ENCODE measurements at regions not wholly inside any gene's neighbourhood (a gene's known extent, or its start where the extent isn't known, plus 50 kb on each side); places are given as distances from the start of the nearest gene placed in this dataset.

DNA sequence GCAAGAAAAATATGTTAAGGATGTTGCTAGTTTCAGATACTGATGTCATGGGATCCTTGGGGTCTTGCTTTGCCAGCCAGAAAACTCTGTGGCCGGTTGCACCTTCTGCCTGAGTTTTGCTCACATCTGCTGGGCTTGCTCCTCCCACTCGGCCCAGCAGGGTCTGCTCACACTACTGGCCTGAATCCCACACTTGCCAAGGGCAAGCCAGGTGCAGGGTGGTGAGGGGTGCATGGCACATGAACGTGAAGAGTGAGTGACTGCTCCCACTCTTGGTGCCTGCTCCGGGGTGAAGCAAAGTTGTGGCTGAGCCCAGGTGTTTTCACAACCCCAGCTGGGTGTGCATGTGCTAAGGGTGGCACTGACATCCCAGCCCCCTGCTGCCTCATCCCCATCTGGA, 83.1 kb upstream of the STARD4 start:
- Histone ChIP-seq H3K36me3 (replicated peaks; ENCODE audit: low read depth, low read length) (no peaks in the 10 kb centered on the region), H3K4me3 (ENCODE audit: low read length) (no peak overlapping the region), H3K79me2 (ENCODE audit: low read length) (no peaks in the 10 kb centered on the region), H3K4me1 (ENCODE audit: low read length) (no peaks in the 10 kb centered on the region), H3K27me3 (ENCODE audit: low read depth, low read length) (no peaks in the 10 kb centered on the region), H4K20me1 (ENCODE audit: insufficient read depth, low read length) (no peaks in the 10 kb centered on the region), H3K9me3 (ENCODE audit: insufficient read depth, low read length) (no peaks in the 10 kb centered on the region), H3K9ac (ENCODE audit: low read length) (no peak overlapping the region), H3K27ac (ENCODE audit: low read length) (no peak overlapping the region), H3K4me2 (ENCODE audit: low read length) (no peak overlapping the region), H2AFZ (ENCODE audit: low read depth, low read length) (no peak overlapping the region)
- no peak for TF ChIP-seq EZH2phosphoT487 (IDR thresholded peaks at IDR 0.05; ENCODE audit: low read depth)
- TF ChIP-seq, protein P1, sequence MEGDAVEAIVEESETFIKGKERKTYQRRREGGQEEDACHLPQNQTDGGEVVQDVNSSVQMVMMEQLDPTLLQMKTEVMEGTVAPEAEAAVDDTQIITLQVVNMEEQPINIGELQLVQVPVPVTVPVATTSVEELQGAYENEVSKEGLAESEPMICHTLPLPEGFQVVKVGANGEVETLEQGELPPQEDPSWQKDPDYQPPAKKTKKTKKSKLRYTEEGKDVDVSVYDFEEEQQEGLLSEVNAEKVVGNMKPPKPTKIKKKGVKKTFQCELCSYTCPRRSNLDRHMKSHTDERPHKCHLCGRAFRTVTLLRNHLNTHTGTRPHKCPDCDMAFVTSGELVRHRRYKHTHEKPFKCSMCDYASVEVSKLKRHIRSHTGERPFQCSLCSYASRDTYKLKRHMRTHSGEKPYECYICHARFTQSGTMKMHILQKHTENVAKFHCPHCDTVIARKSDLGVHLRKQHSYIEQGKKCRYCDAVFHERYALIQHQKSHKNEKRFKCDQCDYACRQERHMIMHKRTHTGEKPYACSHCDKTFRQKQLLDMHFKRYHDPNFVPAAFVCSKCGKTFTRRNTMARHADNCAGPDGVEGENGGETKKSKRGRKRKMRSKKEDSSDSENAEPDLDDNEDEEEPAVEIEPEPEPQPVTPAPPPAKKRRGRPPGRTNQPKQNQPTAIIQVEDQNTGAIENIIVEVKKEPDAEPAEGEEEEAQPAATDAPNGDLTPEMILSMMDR (IDR thresholded peaks at IDR 0.05; ENCODE audit: low read depth, low read length): no peak

DNA sequence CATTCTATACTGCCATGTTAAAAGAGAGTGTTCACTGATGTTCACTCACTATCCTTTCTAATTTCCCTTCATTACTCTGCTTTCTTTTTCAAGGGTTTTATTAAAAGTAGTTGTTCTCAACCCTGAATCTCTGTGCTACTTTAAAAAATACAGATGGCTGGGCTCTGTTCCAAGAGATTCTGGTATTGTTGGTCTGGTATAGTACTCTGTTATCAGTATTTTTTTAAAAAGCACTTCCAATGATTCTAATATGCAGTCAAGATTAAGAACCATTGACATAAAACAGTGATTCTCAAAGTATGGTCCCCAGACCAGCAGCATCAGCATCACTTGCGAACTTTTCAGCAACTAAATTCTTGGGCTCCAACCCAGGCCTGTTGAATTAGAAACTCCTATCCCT, 77.0 kb upstream of the STARD4 start:
- H3K9ac ChIP-seq (ENCODE audit: low read length): no peak overlapping the region
- no peaks in the 10 kb centered on the region for H3K36me3 ChIP-seq (replicated peaks; ENCODE audit: low read depth, low read length)
- no peak overlapping the region for H2AFZ ChIP-seq (ENCODE audit: low read depth, low read length)
- H3K79me2 ChIP-seq (ENCODE audit: low read length): no peaks in the 10 kb centered on the region
- H3K27me3 ChIP-seq (ENCODE audit: low read depth, low read length): no peaks in the 10 kb centered on the region
- H3K4me1 ChIP-seq (ENCODE audit: low read length): no peaks in the 10 kb centered on the region
- no peaks in the 10 kb centered on the region for H4K20me1 ChIP-seq (ENCODE audit: insufficient read depth, low read length)
- H3K9me3 ChIP-seq (ENCODE audit: insufficient read depth, low read length): no peaks in the 10 kb centered on the region
- H3K4me3 ChIP-seq (ENCODE audit: low read length): no peak overlapping the region
- no peak overlapping the region for H3K27ac ChIP-seq (ENCODE audit: low read length)
- TF ChIP-seq, protein P1 (IDR thresholded peaks at IDR 0.05; ENCODE audit: low read depth, low read length): no peak
- no peak for TF ChIP-seq EZH2phosphoT487 (IDR thresholded peaks at IDR 0.05; ENCODE audit: low read depth)
- no peak overlapping the region for H3K4me2 ChIP-seq (ENCODE audit: low read length)

GRCh38 chr5:111587728-111588127, 75.4 kb upstream of the STARD4 start:
- Histone ChIP-seq H3K9ac (ENCODE audit: low read length) (no peak overlapping the region), H3K79me2 (ENCODE audit: low read length) (no peaks in the 10 kb centered on the region), H4K20me1 (ENCODE audit: insufficient read depth, low read length) (no peaks in the 10 kb centered on the region), H3K4me3 (ENCODE audit: low read length) (no peak overlapping the region), H3K4me1 (ENCODE audit: low read length) (peaks cover 8% of the 10 kb centered on the region), H3K36me3 (replicated peaks; ENCODE audit: low read depth, low read length) (no peaks in the 10 kb centered on the region), H2AFZ (ENCODE audit: low read depth, low read length) (no peak overlapping the region), H3K4me2 (ENCODE audit: low read length) (no peak overlapping the region), H3K27ac (ENCODE audit: low read length) (no peak overlapping the region), H3K9me3 (ENCODE audit: insufficient read depth, low read length) (no peaks in the 10 kb centered on the region), H3K27me3 (ENCODE audit: low read depth, low read length) (no peaks in the 10 kb centered on the region)
- TF ChIP-seq EZH2phosphoT487 (IDR thresholded peaks at IDR 0.05; ENCODE audit: low read depth): no peak
- TF ChIP-seq, protein P1 (IDR thresholded peaks at IDR 0.05; ENCODE audit: low read depth, low read length): no peak

- TF ChIP-seq EZH2phosphoT487 (IDR thresholded peaks at IDR 0.05; ENCODE audit: low read depth): no peak
- TF ChIP-seq, protein P1 (IDR thresholded peaks at IDR 0.05; ENCODE audit: low read depth, low read length): no peak
- H3K4me3 ChIP-seq (ENCODE audit: low read length): no peak overlapping the region
- H3K27me3 ChIP-seq (ENCODE audit: low read depth, low read length): no peaks in the 10 kb centered on the region
- no peak overlapping the region for H3K4me2 ChIP-seq (ENCODE audit: low read length)
- no peaks in the 10 kb centered on the region for H3K9me3 ChIP-seq (ENCODE audit: insufficient read depth, low read length)
- H3K36me3 ChIP-seq (replicated peaks; ENCODE audit: low read depth, low read length): no peaks in the 10 kb centered on the region
- H3K9ac ChIP-seq (ENCODE audit: low read length): no peak overlapping the region
- no peak overlapping the region for H3K27ac ChIP-seq (ENCODE audit: low read length)
- H3K79me2 ChIP-seq (ENCODE audit: low read length): no peaks in the 10 kb centered on the region
- H2AFZ ChIP-seq (ENCODE audit: low read depth, low read length): no peak overlapping the region
- peaks cover 14% of the 10 kb centered on the region for H3K4me1 ChIP-seq (ENCODE audit: low read length)
- no peaks in the 10 kb centered on the region for H4K20me1 ChIP-seq (ENCODE audit: insufficient read depth, low read length)
Measured at GRCh38 chr5:111585946-111586345, 73.6 kb upstream of the STARD4 start.
